OCI-LY7 (cell line): ENCODE measurements at regions not wholly inside any gene's neighbourhood (a gene's known extent, or its start where the extent isn't known, plus 50 kb on each side); places are given as distances from the start of the nearest gene placed in this dataset.

Source experiments
- EZH2phosphoT487 ChIP-seq: fragments of 200-600 bp; sonication (generic); IDR thresholded peaks from 2 replicates; pipeline ENCODE4 v1.6.1; 2018; ENCODE audit warnings: low read depth, borderline replicate concordance, mild to moderate bottlenecking, mixed run types, antibody characterized with exemption, low read length, moderate library complexity, mixed read lengths
- TF ChIP-seq, protein P1 (sequence below): fragments of 200-600 bp; sonication (generic); conservative IDR thresholded peaks from 2 replicates; pipeline ENCODE4 v1.5.1; 2014; ENCODE audit warnings: mild to moderate bottlenecking, antibody characterized with exemption, low read length, moderate library complexity, mixed read lengths

- TF ChIP-seq, protein P1, sequence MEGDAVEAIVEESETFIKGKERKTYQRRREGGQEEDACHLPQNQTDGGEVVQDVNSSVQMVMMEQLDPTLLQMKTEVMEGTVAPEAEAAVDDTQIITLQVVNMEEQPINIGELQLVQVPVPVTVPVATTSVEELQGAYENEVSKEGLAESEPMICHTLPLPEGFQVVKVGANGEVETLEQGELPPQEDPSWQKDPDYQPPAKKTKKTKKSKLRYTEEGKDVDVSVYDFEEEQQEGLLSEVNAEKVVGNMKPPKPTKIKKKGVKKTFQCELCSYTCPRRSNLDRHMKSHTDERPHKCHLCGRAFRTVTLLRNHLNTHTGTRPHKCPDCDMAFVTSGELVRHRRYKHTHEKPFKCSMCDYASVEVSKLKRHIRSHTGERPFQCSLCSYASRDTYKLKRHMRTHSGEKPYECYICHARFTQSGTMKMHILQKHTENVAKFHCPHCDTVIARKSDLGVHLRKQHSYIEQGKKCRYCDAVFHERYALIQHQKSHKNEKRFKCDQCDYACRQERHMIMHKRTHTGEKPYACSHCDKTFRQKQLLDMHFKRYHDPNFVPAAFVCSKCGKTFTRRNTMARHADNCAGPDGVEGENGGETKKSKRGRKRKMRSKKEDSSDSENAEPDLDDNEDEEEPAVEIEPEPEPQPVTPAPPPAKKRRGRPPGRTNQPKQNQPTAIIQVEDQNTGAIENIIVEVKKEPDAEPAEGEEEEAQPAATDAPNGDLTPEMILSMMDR, result no peak
- TF ChIP-seq EZH2phosphoT487, result no peak
Measured at GRCh38 chr4:149140841-149141240, 674.8 kb downstream of the IQCM start.
